DND-41 (cell line): ENCODE measurements at regions not wholly inside any gene's neighbourhood (a gene's known extent, or its start where the extent isn't known, plus 50 kb on each side); places are given as distances from the start of the nearest gene placed in this dataset.

Experiments used
- CTCF ChIP-seq: IDR thresholded peaks from 2 replicates; pipeline ENCODE4 v1.5.1; 2012; ENCODE audit warnings: borderline replicate concordance, low read length, moderate library complexity, mild to moderate bottlenecking; ENCODE audit not compliant: poor library complexity, severe bottlenecking; ENCODE audit errors: extremely low read depth
- EZH2 ChIP-seq: IDR thresholded peaks from 3 replicates; pipeline ENCODE4 v1.6.1; 2012; ENCODE audit warnings: borderline replicate concordance, low read depth, mild to moderate bottlenecking, moderate library complexity, low read length, inconsistent platforms; ENCODE audit not compliant: severe bottlenecking

- TF ChIP-seq CTCF (no peak), EZH2 (no peak)
Measured at GRCh38 chr6:8982668-8983067, 547.3 kb upstream of the SLC35B3 start.
